Activated naive CD4-positive, alpha-beta T cell treated with anti-CD3 and anti-CD28 coated beads, Interleukin-2, amount 10 ng/mL, durations not matched to agents 7 days and 5 days (primary cell): ENCODE measurements at regions not wholly inside any gene's neighbourhood (a gene's known extent, or its start where the extent isn't known, plus 50 kb on each side); places are given as distances from the start of the nearest gene placed in this dataset.

ENCODE experiments used
- CTCF ChIA-PET: fragments of 350-600 bp; sonication (Branson Sonifier 250); formaldehyde crosslinking; loops from one replicate; lab custom pipeline; 2021; ENCODE audit warnings: antibody characterized with exemption; lab: Charles Lee
- DNase-seq: peaks from one replicate; pipeline ENCODE4 v3.0.0-alpha.2; 2020
- H3K27ac Mint-ChIP-seq: one replicate; pipeline ENCODE4 v1.8.0; 2021; ENCODE audit warnings: mild to moderate bottlenecking, moderate library complexity, mixed read lengths
- H3K27me3 Mint-ChIP-seq: one replicate; pipeline ENCODE4 v1.8.0; 2021; ENCODE audit warnings: mild to moderate bottlenecking, mixed read lengths
- H3K36me3 Mint-ChIP-seq: one replicate; pipeline ENCODE4 v1.8.0; 2021; ENCODE audit warnings: mixed read lengths
- H3K4me1 Mint-ChIP-seq: one replicate; pipeline ENCODE4 v1.8.0; 2021; ENCODE audit warnings: mixed read lengths
- H3K4me3 Mint-ChIP-seq: one replicate; pipeline ENCODE4 v1.8.0; 2021; ENCODE audit warnings: mild to moderate bottlenecking, moderate library complexity, mixed read lengths
- H3K9me3 Mint-ChIP-seq: one replicate; pipeline ENCODE4 v1.8.0; 2021; ENCODE audit warnings: mixed read lengths

DNA sequence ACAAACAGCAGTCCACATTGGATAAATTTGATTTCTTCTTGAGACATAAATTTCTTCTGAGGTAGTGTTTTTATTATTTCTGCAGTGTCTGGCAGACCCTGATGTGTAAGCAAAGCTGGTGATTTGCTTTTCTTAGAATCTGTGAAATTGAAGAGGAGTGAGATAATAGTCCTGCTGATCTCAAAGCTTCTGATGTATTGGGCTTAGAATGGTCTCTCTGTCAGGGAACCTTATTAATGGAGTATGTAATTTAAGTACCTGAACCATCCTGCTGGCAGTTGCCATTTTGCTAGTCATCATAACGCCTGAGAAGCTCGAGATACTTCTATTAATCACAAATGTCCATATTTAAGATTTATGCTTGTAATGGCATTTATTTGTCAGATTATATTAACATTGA lies 464.5 kb upstream of the PRICKLE1 start:
- H3K27ac Mint-ChIP-seq: no peak overlapping the region
- H3K4me3 Mint-ChIP-seq: no peak overlapping the region
- H3K36me3 Mint-ChIP-seq: no peaks in the 10 kb centered on the region
- CTCF ChIA-PET: no interaction called here
- no peaks in the 10 kb centered on the region for H3K27me3 Mint-ChIP-seq
- no peaks in the 10 kb centered on the region for H3K4me1 Mint-ChIP-seq
- H3K9me3 Mint-ChIP-seq: no peaks in the 10 kb centered on the region
- DNase-seq: no peak

DNA sequence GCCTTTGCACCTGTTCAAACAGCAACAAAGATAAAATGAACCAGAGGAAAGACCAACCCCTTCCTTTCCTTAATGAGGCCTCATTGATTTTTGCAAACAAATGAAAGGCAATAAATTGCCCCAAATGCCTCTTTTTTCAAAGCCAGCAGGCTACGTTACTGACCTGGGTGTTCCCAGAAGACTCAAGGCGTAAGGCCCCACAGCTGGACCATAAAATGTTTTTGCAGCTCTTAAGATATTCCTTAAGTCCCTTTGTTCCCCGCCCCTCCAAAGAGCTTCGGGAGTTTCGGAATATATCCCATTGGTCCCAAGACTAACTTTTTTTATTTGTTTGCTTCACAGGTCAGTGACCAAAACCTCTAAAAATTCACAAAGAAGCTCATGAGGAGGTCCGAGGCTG lies 462.9 kb upstream of the PRICKLE1 start:
- H3K4me1 Mint-ChIP-seq: no peaks in the 10 kb centered on the region
- CTCF ChIA-PET: no interaction called here
- no peaks in the 10 kb centered on the region for H3K27me3 Mint-ChIP-seq
- no peak for DNase-seq
- H3K36me3 Mint-ChIP-seq: no peaks in the 10 kb centered on the region
- H3K27ac Mint-ChIP-seq: no peak overlapping the region
- no peaks in the 10 kb centered on the region for H3K9me3 Mint-ChIP-seq
- no peak overlapping the region for H3K4me3 Mint-ChIP-seq

DNA sequence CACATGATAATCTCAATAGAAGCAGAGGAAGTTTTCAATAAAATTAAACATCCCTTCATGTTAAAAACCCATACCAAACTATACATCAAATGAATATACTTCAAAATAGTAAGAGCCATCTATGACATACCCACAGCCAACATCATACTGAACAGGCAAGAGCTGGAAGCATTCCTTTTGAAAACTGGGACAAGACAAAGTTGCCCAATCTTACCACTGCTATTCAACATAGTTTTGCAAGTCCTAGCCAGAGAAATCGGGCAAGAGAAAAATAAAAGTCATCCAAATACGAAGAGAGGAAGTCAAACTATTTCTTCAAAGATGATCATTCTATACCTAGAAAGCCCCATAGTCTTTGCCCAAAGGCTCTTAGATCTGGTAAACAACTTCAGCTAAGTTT lies 454.7 kb upstream of the PRICKLE1 start:
- CTCF ChIA-PET: no interaction called here
- Mint-ChIP-seq H3K27ac (no peak overlapping the region), H3K4me1 (no peaks in the 10 kb centered on the region), H3K4me3 (no peak overlapping the region), H3K9me3 (no peaks in the 10 kb centered on the region), H3K27me3 (no peaks in the 10 kb centered on the region), H3K36me3 (no peaks in the 10 kb centered on the region)
- DNase-seq: no peak

DNA sequence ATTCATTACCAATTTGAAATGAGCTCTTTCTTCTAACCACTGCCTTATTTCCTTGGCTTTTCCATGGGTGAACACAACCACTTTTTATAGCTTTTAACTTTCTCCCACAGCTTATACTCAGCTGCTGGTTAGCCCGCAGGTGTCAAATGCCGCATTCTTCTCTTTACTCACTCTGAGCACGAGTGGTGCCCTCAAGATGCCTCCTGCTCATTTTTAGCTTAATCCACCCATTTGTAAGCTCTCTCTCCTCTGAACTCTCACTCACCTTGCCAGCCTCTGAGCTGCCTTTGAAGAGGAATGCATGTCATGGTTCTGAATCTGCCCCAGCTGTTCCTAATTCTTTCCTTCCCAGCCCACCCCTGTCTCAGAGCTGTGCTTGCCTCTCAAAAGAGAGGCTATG lies 449.4 kb upstream of the PRICKLE1 start:
- Mint-ChIP-seq H3K4me1 (no peaks in the 10 kb centered on the region), H3K4me3 (no peak overlapping the region)
- CTCF ChIA-PET: no interaction called here

DNA sequence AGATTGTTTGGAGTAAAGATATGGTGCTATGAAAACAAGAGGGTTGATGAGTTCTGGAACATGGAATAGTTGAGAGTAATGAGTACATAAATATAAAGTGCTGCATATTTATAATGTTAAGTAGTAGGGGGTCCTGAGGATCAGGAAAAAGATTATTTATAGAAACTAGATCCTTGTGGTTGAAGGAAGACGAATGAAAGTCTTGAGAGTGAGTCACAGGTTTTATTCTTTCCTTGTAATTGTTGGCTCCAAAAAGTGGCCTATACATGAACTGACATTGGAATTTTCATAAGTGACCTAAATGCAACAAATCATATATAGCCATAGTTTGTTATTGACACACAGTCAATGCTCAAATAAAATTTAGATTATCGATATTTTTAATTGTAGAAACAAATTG lies 440.4 kb upstream of the PRICKLE1 start:
- Mint-ChIP-seq H3K36me3 (no peaks in the 10 kb centered on the region), H3K4me3 (no peak overlapping the region), H3K27ac (no peak overlapping the region), H3K4me1 (no peaks in the 10 kb centered on the region), H3K9me3 (peaks cover 5% of the 10 kb centered on the region), H3K27me3 (no peaks in the 10 kb centered on the region)
- DNase-seq: no peak
- CTCF ChIA-PET: no interaction called here

More for the DNA sequence above, 449.4 kb upstream of the PRICKLE1 start:
- Mint-ChIP-seq H3K27me3 (no peaks in the 10 kb centered on the region), H3K9me3 (peaks cover 3% of the 10 kb centered on the region), H3K36me3 (no peaks in the 10 kb centered on the region), H3K27ac (no peak overlapping the region)
- DNase-seq: no peak

DNA sequence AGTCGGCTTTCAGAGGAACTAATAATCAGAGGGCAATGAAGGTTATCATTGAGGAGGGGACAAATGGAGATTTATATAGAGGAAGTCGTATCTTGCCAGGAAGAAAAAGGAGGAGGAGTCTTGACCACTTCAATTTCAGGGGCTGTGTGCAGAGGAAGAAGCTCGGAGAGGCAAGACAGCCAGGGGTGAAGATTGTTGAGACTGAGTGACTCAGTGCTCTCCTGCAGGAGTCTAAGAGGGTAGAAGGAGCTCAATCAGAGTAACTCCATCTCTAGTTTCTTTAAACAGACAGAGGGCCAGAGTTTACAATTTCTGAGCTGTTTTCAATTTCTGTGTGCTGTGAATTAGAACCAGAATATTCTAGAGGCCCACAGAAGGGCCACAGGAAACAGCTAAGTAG lies 439.3 kb upstream of the PRICKLE1 start:
- no peaks in the 10 kb centered on the region for H3K27me3 Mint-ChIP-seq
- no peak overlapping the region for H3K27ac Mint-ChIP-seq
- CTCF ChIA-PET: no interaction called here
- H3K9me3 Mint-ChIP-seq: peaks cover 1% of the 10 kb centered on the region
- DNase-seq: no peak
- H3K4me1 Mint-ChIP-seq: no peaks in the 10 kb centered on the region
- H3K4me3 Mint-ChIP-seq: no peak overlapping the region
- no peaks in the 10 kb centered on the region for H3K36me3 Mint-ChIP-seq

DNA sequence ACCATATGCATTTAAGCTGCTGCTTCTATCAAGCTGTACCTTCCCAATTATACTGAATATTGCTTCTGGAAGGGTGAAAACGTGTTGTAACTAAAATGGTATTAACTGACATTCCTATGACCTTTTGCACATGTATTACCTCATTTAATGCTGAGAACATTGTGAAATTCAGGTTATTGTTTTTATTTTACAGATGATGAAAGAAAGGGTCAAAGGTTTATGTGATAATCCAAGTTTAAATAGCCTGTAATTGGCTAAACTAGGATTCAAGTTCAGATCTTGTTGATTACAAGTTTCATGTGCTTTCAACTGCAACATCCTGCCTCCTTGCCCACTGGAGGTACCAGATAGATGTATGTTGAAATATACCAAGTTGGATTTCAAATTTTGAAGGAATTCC lies 433.3 kb upstream of the PRICKLE1 start:
- Mint-ChIP-seq H3K36me3 (no peaks in the 10 kb centered on the region), H3K9me3 (no peaks in the 10 kb centered on the region), H3K4me1 (no peaks in the 10 kb centered on the region), H3K4me3 (no peak overlapping the region), H3K27ac (no peak overlapping the region), H3K27me3 (no peaks in the 10 kb centered on the region)
- CTCF ChIA-PET: no interaction called here
- no peak for DNase-seq

DNA sequence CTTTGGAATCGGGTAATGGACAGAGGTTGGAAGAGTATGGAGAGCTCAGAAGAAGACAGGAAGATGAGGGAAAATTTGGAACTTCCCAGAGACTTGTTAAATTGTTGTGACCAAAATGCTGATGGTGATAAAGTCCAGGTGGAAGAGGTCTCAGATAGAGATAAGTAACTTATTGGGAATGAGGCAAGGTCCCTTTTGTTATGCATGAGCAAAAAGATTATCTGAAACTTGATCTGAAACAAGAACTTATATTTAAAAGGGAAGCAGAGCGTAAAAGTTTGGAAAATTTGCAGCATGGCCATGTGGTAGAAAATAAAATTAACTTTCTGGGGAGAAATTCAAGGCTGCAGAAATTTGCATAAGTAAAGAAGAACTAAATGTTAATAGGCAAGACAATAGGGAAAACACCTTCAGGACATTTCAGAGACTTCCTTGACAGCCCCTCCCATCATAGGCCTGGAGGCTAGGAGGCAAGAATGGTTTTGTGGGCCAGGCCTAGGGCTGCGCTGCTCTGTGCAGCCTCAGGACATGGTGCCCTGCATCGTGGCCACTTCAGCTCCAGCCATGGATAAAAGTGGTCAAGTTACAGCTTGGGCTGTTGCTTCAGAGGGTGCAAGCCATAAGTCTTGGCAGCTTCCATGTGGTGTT lies 425.7 kb upstream of the PRICKLE1 start:
- H3K27ac Mint-ChIP-seq: no peak overlapping the region
- H3K4me1 Mint-ChIP-seq: no peaks in the 10 kb centered on the region
- H3K27me3 Mint-ChIP-seq: no peaks in the 10 kb centered on the region
- no peak overlapping the region for H3K4me3 Mint-ChIP-seq
- H3K36me3 Mint-ChIP-seq: no peaks in the 10 kb centered on the region
- no peak for DNase-seq
- CTCF ChIA-PET: no interaction called here
- peaks cover 7% of the 10 kb centered on the region for H3K9me3 Mint-ChIP-seq

DNA sequence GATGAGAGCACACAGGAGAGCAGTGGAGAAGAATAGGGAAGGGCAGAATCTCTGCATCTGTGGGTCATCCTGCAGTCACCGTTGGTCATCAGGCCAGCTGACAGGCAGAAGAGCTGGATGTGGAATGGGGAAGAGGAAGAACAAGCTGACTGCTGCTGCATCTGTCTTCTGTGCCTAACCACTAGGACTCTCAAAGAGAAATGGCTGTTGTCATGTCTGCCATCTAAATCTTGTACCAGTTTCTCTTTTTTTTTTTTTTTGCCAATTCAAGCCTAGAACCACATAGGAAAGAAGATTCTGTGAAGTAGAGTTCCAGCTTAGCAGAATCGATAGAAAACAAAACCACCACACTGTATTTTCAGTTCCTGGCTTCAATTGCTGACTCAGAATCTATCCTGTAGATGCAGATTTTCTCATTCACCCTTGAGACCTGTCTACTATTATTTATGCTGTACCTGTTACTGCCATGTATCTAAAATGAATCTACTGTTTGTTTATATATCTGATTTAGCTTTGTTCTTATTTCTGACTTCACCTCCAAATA lies 421.9 kb upstream of the PRICKLE1 start:
- Mint-ChIP-seq H3K9me3 (peaks cover 7% of the 10 kb centered on the region), H3K4me3 (no peak overlapping the region), H3K4me1 (no peaks in the 10 kb centered on the region), H3K27ac (no peak overlapping the region), H3K27me3 (no peaks in the 10 kb centered on the region), H3K36me3 (no peaks in the 10 kb centered on the region)
- no peak for DNase-seq
- CTCF ChIA-PET: no interaction called here

DNA sequence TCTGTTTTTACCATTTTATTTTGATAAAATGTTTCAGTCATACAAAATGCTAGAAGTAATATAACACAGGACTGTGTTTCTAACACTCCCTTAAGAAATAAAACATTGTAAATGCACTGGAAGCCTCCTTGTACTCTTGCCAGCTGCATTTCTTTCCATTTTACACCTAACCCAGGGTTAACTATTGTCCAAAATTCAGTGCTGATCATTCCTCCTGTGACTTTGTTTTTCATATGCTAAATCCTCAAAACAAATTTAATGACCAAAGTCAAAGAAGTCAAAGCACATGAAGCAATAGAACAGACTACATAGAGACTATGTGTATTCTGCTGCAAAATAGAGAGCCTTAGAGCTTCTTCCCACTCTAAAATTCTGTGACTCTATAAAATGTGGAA lies 420.3 kb upstream of the PRICKLE1 start:
- CTCF ChIA-PET: no interaction called here
- no peaks in the 10 kb centered on the region for H3K27me3 Mint-ChIP-seq
- no peak overlapping the region for H3K4me3 Mint-ChIP-seq
- no peaks in the 10 kb centered on the region for H3K4me1 Mint-ChIP-seq
- H3K27ac Mint-ChIP-seq: no peak overlapping the region
- H3K36me3 Mint-ChIP-seq: no peaks in the 10 kb centered on the region
- peaks cover 3% of the 10 kb centered on the region for H3K9me3 Mint-ChIP-seq
- no peak for DNase-seq

DNA sequence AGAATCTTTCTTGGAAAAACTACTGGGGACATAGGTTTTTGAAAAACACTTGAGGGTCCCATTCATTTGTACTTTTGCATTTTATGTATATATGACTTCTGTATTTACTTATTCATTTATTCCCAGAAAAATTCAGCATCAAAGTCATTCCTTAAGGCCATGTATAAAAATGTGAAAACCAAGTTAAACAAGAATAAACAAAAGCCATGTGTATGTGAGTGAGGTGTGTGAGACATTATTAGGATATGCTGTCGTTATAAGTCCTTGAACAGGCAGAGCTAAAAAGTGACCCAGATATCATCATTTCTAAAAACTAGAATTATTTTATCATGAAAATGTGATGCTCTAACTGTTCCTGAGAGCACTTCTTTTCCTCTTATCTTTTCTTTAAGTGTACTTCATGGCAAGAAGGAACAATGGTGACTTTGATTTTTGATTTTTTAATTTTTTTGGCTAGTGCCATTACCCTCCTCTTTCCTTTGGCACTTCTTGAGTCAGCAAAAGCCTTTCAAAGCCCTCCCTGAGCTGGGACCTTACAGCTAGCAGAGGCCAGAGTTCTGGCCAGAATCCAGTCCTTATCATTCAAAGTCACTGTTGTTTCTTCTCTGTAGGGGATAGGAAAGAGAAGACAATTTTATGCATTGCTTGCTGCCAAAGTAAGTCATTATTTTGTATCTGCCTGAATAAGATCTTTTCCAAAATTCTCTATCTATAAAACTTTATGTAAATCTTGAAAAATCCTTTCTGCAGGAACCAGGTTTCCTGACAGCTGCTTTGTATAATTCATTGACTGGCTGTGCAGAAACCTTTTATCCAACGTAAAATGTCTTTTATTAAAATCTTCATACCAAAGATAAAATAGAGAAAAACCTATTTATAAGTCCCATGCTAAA lies 419.7 kb upstream of the PRICKLE1 start:
- Mint-ChIP-seq H3K36me3 (no peaks in the 10 kb centered on the region), H3K9me3 (no peaks in the 10 kb centered on the region), H3K4me1 (no peaks in the 10 kb centered on the region), H3K4me3 (no peak overlapping the region), H3K27me3 (no peaks in the 10 kb centered on the region), H3K27ac (no peak overlapping the region)
- CTCF ChIA-PET: no interaction called here
- DNase-seq: no peak

DNA sequence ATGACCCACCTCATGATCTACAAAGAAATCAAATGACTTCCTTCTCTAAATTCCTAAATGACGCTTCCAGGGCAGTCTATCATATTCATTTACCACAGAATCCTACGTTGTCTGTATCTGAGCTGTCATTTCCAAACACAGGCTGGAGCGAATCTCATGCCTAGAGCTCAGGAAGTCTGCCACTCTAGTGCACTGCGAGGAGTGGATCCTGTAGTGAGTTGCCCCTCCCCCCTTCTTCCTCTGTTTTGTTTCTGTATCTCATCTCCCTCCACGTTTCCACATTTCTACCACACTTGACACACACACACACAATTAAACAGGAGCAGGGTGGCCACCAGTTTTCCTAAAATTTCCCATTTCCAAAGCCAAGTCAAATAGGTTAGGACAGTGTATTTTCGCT lies 415.4 kb upstream of the PRICKLE1 start:
- no peak overlapping the region for H3K27ac Mint-ChIP-seq
- H3K4me1 Mint-ChIP-seq: no peaks in the 10 kb centered on the region
- no peak overlapping the region for H3K4me3 Mint-ChIP-seq
- DNase-seq: no peak
- CTCF ChIA-PET: no interaction called here
- H3K27me3 Mint-ChIP-seq: no peaks in the 10 kb centered on the region
- no peaks in the 10 kb centered on the region for H3K36me3 Mint-ChIP-seq
- H3K9me3 Mint-ChIP-seq: peaks cover 2% of the 10 kb centered on the region

DNA sequence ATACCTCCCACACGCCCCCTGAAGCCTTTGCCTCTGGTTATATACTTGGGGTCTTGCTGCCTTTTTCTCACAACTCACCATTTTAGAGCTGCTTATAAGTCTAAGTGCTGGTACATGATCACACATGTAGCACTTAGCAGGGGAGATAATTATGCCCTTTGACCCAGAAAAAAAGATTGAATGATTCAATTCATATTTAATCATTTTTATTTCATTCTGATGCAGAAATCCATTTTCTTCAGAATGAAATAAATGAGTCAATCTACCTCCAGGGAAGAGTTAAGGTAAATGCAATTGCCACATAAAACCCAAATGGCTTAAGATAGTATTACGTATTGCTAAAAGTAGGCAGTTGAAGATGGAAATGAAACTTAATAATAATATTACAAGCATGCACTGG lies 414.6 kb upstream of the PRICKLE1 start:
- no peak for DNase-seq
- H3K4me3 Mint-ChIP-seq: no peak overlapping the region
- no peaks in the 10 kb centered on the region for H3K27me3 Mint-ChIP-seq
- peaks cover 2% of the 10 kb centered on the region for H3K9me3 Mint-ChIP-seq
- H3K27ac Mint-ChIP-seq: no peak overlapping the region
- CTCF ChIA-PET: no interaction called here
- H3K36me3 Mint-ChIP-seq: no peaks in the 10 kb centered on the region
- no peaks in the 10 kb centered on the region for H3K4me1 Mint-ChIP-seq

DNA sequence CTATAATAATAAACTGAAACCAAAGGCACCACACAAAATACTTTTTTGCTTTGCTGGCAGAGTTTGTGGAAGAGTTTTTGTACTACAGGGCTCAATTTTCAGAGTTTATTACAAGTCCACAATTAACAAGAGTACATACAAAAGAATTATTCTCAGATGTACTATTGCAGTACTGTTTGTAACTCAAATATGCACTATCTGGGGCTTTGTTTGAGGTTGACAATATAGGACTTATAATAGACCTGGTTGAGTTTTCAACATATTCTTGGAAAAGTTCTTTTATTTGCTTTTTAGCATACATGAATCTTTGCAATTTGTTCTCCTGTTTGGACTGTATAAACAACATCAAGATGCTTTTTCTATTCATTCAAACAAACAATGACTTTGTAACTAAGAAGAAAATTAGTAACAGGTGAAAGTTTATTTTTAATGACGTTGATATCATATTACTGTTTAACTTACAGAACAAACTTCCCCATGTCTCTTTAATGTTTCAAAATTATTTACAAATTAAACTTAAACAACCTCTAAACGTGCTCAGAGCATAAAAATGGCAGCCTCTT lies 407.4 kb upstream of the PRICKLE1 start:
- Mint-ChIP-seq H3K27ac (no peak overlapping the region), H3K4me3 (no peak overlapping the region), H3K4me1 (no peaks in the 10 kb centered on the region), H3K27me3 (no peaks in the 10 kb centered on the region), H3K9me3 (peaks cover 2% of the 10 kb centered on the region), H3K36me3 (no peaks in the 10 kb centered on the region)
- DNase-seq: no peak
- CTCF ChIA-PET: no interaction called here

DNA sequence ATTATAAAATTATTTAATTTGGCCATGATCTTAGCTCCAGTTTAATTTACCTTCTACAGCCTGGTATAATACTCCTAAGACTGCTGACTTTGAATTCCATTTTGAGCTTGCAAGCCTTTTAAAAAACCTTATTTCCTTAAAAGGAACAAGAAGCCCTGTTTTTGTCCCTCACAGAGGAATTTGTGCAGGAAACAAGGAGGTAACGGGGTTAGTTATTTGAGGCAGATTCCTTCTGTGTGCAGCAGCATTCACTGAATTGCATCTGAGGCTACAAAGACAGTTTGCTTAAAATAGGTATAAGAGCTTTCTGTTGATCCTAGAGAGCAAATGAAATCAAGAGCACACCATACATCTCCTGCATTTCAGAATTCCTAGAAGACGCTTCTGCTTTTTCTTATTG lies 403.3 kb upstream of the PRICKLE1 start:
- CTCF ChIA-PET: no interaction called here

More for the DNA sequence above, 403.3 kb upstream of the PRICKLE1 start:
- Mint-ChIP-seq H3K36me3 (no peaks in the 10 kb centered on the region), H3K4me1 (no peaks in the 10 kb centered on the region), H3K27me3 (no peaks in the 10 kb centered on the region), H3K4me3 (no peak overlapping the region), H3K27ac (no peak overlapping the region), H3K9me3 (peaks cover 2% of the 10 kb centered on the region)
- no peak for DNase-seq
